AG20443 (cell line): ENCODE measurements at regions not wholly inside any gene's neighbourhood (a gene's known extent, or its start where the extent isn't known, plus 50 kb on each side); places are given as distances from the start of the nearest gene placed in this dataset.

Experiments used
- DNase-seq: peaks from one replicate; pipeline ENCODE4 v3.0.0; 2012; ENCODE audit warnings: low spot score, mixed read lengths

DNA sequence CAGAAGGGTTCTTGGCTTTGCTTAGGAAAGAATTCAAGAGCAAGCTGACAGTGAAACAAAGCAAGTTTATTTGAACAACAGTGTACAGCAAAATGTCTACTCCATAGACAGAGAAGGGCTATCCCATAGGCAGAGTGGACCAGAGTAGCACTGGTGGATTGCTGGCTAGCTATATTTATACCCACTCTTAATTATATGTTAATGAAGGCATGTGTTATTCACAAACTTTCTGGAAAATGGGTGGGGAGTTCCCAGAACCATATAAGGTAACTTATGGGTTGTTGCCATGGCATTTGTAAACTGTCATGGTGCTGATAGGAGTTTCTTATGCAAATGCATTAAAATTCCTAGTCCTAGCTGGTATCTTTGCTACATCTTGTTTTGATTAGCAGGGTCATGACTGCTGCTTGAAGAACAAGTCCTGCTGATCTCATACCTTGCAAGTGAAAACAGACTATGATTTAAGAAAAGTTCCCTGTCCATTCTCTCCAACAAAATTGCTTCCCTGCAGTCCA is 330.5 kb downstream of the BUD13 start:
- no peak for DNase-seq

DNA sequence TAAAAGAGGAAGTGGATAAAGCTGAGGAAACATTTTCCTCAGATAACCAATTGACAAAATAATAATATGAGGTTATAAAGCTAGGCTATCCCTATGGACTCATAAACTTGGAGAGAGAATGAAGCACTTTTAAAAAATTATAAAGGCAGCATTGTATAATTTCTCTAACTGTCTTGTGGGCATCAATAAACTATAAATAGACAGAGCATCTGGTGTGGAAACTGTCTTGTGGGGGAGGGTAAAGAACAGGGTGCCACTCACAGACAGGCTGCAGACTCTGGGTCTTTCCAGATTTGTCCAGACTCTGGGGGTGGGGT is 333.5 kb downstream of the BUD13 start:
- DNase-seq, result no peak

DNA sequence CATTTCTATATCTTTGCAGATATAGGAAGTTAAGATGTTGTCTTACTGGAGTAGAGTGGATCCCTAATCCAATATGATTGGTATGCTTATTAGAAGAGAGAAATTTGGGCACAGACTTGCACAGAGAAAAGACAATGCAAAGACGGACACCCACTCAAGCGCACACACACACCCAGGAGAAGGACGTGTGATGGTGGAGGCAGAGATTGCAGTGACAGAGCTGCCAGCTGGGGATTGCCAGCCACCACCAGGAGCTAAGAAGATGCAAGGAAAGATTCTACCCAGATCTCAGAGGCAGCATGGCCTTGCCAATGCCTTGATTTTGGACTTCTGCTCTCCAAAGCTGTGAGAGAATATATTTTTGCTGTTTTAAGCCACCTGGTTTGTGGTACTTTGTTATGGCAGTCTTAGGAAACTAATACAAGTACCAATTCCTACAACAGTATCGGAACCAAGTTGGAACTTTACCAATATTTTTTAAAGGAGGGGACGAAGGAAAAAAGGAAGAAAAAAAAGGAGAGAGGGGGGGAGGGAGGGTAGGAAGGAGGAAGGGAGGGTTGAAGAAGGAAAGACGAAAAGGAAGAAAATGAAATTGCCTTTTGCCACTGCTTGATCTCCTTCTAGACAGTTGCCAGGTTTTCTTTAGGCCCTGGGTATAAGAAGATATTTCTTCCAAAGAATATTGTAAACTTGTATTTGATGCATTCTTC is 334.0 kb downstream of the BUD13 start:
- no peak for DNase-seq

DNA sequence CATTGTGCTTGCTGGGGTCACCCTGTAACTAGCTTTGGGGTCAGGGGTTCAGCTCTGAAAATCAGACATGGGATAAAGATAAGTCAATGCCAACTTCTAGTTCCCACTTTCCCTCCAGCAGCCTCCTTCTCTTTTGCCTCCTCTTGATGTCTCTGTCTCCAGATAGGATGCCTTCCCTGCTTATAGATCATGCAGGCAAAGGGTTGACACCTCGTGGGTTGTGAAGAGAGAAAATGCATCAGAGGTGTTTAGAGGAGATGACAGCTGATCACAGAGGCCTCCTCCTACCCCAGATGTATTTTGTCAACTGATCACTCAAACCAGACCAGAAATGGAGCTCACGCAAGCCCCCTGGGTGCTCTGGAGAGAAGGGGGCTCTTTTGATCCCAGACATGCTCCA is 337.8 kb downstream of the BUD13 start:
- DNase-seq, result no peak

DNA sequence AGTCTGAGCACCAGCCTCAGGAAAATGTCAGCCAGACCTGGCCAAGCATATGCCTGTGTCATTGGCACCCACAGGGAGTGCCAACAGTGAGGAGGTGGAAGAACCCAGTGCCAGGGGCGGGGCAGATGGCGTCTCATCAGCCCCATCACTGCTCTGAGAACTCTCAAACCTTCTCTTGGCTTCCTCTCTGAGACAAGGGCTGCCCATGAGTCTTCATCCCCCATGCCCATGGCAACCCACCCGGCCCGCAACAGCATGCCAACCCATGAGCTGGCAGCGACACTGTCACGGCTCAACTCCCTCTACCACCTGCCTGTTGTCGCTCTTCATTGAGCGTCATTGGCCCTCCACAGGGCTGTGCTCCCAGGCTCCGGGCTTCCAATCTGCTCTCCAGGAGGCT is 340.5 kb downstream of the BUD13 start:
- DNase-seq, result no peak

DNA sequence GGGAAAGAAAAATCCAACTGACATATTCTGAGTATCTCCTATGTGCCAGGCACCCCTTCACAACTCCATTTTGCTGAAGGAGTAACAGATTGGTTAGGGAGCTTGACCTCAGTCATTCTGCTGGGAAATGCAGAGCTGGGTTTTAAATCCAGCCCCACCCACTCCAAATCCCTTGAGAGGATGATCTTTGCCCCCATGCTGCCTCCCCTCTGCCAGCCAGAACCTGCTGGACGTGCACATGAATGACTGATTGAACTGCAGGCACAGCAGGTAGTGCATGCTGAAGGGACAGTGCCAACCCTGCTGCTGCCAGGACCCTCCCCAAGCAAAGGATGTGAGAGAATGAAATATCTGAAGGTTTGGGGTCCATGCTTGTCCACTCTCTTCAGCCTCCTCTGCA is 340.9 kb downstream of the BUD13 start:
- no peak for DNase-seq

DNA sequence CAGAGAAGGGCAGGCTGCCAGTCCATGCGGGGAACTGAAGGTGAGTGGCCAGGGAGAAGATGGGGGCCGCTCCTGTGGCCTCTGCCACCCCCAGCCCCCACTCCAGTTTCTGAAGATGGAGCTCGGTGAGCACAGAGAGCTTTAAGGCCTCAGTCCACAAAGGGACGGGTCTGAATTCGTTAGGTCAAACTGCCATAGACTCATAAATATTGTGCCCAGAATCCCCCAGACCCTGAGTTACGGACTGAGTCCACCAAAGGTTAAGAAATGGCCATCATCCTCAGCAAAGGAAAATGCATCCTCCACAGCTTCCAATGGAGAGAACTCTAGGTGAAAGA is 344.2 kb downstream of the BUD13 start:
- DNase-seq, result no peak

DNA sequence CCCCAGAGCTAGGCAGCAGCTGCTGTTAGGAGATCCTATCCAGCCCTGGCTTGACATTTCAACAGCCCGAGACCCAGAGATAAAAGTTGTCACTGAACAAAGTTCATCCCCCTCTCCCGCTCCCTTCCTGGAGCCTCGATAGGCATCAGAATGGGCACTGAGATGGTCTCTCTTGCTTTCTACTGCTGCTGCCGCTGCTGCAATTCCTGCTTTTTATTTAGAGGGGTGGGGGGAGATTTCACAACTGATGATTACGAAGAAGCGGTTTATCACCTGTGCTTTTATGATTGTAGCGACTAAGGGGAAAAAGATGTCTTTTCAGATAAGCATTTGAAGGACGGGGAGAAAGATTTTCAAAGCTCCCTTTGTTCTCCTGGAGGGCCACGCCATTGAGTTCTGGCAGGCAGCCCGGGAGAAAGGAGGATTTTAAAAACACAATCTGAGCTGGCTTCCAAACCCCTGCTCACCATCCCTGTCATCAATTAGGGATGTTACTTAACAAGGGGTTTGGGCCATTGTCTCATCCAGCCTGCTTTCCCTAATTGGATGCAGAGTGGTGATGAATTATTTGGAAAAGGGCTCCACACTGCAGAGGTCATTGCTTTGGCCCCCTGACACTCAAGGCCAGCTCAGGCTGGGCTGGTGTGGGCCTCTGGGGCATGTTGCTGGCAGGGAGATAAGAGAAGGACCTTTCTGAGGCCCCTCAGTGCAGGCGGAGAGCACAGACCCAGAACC is 344.7 kb downstream of the BUD13 start:
- no peak for DNase-seq

DNA sequence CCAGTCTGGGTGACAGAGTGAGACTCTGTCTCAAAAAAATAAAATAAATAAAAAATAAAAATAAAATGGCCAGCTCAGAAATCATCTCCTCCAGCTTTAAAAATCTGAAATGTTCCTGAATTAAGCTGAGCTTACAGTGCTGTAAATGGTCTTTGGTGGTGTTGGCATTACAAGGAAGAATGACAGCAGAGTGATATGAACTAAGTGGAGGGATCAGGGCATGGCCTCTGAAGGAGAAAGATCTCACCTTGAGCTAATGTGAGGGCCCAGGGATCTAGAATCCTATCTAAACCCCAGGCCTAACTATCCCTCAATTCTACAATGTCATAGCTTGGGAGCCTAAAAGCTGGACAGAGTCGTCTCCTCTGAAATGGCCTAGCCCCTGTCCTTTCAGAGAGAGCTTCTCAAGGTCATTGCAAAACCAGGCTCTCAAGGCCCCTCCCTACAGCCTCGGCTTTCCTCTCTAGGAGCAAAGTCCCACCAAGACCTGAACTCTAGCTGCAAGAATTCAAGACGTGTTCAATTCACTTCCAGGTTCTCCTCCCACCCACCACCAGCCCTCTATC is 345.4 kb downstream of the BUD13 start:
- no peak for DNase-seq

DNA sequence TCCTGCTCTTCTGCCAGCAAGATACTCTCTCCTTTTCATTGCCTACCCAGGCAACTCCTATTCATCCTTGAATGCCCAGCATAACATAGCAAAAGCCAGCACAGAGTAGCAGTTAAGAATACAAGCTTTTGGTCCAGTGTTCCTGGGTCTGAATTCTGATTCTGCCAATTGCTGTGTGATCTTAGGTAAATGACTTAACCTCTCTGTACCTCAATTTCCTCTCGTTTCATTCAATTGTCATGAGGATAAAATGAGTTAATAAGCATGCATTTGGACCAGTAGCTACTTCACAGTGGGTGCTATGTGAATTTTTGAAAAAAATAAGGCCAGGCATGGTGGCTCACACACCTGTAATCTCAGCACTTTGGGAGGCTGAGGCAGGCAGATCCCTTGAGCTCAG is 346.0 kb downstream of the BUD13 start:
- DNase-seq, result no peak

DNA sequence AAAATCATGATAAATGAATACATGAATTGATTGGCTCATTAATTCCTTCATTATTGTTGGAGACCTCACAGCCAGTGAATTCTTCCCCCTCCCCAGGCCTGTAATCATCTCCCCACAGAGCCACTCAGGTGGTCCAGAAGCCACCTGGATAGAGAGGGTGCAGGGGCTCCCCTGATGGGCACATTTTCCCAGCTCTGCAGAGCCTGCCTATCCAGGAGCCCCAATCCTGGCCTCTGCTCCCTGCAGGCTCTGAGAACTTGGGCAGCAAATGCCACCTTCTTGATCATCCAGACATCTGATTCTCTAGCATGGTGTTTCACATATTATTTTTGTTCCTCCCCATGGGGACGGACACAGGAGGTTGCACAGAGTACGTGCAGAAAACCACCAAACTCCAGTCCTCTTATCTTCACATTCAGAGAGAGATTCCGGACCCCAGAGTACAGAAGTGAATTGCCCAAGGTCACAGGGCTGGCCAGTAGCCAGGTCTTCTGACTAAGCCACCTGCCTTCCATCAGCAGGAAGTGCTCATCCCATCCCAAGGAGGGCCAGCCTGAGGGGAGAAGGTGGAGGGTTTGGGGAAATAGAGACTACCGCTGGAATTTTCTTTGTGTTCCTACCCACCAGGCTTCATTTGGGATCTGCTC is 348.0 kb downstream of the BUD13 start:
- no peak for DNase-seq

DNA sequence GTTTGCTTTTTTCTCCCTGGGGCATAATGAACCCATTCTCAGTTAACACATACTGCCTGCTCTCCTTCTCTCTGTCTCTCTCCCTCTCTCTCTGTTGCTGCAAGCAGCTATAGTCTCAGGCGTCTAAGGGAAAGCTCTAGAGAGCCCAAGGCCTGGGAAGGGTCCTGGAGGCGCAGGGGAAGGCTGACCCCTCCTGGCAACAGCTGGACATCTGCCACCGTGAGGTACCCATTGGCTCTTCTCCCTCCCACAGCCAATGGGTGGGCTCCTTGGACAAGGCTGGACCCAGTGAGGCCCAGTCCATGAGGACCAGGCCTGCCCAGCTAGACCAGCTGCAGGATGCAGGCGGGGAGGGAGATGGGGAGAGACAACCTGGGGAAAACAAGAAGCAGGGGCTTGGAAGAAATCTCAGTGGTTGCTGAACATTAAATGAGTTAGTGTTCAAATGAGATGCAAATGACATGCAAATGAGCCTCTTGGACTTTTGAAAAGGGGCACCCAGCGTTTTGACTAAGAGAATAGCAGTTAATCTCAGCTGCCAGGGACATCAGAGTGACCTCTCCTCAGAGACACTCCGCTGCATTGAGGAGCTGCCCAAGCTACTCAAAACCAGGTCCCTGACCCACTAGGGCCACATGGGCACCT is 349.7 kb downstream of the BUD13 start:
- no peak for DNase-seq

DNA sequence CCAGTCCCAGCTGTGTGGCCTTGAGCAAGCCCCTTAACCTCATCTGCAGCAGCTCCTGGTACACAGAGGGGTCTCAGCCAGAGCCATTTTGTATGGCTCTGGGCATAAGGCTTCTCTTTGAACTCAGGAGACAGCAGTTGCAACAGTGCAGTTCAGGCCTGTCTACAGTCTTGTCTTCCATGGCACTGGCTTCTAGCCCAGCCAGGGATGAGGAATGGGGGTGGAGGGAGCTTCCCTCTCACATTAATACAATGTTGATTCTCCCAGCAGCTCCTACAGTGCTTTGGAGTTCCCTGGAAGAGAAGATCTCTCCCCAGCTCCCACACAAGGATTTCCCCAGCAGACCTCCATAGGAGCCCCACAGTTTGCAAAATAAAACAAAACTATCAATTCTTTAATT is 350.2 kb downstream of the BUD13 start:
- DNase-seq, result no peak

DNA sequence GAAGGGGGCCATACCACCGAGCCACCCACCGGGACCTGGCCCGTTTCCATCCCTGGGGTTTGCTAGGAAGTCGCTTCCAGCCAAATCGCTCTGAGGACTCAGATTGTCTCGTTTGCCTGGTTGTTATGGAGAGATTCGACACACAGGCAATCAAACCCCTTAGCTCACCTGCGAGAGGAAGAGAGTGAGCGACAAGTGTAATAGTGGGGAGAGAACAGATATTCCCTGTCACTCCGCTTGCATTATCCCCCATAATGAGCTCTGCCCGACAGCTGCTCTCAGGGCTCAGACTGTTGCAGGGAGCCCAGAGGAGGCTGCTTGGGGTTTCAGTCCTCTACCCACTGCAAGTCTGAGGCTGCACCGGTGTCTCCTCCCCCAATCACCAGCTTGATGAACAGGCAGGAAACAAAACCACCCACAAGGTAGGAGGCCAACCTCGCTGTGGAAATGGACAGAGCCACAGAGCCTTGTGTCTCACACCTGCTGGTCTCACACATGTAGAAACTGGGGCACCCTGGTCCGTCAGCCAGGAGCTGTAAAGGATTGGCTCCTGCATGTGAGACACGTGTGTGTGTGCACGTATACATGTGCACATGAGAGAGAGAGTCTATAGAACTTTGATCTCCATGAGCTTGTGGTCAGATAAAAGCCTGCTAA is 351.1 kb downstream of the BUD13 start:
- DNase-seq, result no peak

DNA sequence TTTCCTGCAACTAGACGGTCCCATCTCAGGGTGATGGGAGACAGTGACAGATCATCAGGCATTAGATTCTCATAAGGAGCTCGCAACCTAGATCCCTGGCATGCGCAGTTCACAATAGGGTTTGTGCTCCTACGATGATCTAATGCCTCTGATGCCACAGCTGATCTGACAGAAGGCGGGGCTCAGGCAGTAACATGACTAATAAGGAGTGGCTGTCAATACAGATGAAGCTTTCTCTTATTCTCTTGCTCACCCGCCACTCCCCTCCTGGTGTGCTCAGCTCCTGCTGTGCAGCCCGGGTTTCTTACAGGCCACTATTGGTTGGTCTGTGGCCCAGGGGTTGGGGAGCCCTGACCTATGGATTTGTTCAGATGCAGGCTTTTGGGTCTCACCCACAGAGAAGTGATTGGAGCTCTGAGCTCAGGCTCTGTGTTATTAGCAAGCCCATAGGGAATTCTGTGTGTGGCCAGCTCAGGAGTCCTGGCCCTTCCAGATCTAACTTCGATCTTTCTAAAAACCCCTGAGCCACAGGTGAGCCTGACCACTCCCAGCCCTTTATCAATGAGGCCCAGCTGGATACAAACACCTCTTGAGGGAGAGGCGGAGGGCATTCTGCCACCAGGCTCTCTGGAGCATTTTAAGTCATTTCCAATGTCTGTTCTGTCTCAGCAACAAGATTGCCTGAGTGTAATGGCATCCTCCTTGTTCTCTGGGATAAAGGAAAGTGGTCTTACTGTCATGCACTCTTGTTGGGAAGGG is 351.8 kb downstream of the BUD13 start:
- no peak for DNase-seq

DNA sequence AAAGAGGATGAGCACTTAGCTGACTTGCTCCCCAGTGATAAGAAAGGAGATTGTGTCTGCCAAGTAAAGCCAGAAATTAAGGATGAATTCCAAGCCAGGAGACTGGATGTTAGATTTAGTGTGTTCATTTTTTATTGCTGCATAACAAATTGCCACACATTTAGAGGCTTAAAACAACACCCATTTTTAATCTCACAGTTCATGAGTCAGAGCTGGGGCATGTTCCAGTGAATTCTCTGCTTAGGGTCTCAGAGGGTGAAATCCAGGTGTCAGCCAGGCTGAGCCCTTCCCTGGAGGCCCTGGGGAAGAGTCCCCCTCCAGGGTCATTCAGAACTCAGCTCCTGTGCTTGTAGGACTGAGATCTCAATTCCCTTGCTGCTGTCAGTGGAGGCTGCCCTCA is 352.8 kb downstream of the BUD13 start:
- DNase-seq, result no peak

DNA sequence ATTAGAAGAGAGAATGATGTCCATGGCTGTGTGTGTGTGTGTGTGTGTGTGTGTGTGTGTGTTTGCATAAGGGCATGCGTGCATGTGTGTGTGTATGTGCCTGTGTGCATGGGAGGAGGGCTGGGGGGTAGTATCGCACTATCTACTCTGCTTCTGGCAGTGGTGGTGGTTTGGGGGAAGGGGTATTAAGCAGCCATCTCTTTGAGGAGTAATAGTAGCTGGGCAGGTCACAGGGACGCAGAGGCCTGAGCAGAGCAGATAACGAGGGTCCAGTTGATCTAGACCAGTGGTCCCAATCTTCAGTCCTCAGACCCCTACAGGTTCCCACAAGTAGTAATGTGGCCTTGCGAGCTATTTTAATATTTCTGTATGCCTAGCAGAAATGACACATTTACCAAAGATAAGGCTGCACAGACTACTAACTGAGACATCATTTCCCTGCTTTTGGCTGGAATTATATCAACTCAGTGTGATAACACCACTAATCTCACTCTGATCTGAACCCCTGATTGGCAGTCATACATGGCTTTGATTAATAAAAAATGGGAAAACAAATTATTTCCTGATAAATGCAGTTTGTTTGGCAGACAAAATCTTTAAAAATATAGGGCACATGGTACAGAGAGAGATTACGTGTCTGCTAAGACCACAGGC is 354.3 kb downstream of the BUD13 start:
- no peak for DNase-seq

DNA sequence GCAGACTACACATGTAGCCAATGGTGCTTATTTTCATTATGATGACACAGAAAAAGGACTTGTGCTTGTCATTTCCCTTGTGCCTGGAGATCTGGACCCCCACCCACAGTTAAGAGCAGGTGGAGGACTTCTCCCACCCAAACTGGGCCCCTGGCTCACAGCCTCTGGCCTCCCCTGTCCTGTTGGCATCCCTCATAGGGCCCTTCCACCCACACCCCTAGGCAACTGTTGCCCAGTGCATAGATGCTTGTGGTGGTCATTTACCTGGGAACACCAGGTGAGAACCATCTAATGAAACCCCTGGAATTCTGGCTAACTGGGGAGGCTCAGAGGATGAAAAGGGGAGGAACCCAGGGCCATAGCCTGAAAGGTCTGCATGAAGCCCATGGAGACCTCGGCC is 355.9 kb downstream of the BUD13 start:
- DNase-seq, result no peak

DNA sequence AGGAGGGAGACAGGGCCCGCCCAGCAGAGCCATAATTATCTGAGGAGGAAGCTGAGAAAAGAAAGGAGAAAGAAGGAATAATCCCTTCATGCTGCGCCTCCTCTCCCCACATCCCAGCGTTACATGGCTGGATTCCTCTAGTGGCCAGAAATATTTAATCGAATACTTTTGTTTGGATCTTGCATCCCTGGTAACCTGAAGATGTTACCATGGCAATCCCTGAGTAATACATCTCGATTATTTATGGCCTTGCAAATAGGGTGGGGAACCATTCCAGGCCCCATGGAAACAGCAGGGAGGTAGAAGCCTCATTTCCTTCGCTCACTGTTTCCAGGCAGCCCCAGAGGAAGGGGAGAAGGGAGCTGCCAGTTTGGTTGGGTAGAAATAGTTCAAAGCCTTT is 357.7 kb downstream of the BUD13 start:
- DNase-seq, result no peak

DNA sequence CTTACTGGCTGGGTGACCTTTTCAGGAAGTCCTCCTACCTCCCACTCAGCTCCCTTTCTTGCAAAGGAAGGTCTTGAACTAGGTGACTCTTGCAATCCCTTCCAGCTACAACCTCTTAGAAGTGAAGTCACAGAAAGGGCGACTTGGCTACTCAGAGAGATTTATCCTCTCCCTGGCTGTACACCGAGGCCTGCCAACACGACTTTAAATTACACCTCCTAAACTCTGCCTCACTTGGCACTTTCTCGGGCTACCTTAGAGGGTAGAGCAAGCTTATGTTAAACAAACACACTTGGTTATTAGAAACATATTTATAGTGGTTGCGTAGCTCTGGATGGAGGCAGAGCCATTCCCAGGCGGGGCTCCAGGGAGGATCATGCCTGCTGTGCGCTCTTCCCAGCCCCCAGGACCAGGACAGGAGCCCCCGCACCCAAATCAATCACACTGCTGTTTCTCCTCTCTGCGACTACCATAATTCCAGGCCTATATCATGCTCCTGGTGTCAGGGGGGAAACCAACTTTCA is 358.4 kb downstream of the BUD13 start:
- DNase-seq, result no peak
